EH (cell line): ENCODE measurements at regions not wholly inside any gene's neighbourhood (a gene's known extent, or its start where the extent isn't known, plus 50 kb on each side); places are given as distances from the start of the nearest gene placed in this dataset.
A peak's percentile ranks its signal among the peaks of the same experiment; 100 is the strongest.

Experiments used
- DNase-seq: peaks from one replicate; pipeline ENCODE4 v3.0.0-alpha.2; 2015; ENCODE audit warnings: low read depth

DNA sequence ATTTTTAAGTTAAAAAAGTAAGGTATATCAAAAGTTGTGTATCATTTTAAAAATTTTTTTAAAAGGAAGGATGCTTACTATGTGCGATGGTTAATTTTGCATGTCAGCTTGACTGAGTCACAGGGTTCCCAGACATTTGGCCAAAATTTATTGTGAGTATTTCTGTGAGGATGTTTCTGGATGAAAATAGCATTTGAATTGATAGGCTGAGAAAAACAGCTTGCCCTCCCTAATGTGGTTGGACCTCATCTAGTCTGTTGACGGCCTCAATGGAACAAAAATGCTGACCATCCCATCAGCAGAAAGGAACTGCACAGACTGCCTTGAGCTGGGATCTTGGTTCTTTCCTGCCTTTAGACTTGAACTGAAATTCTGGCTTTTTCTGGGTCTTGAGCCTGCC, 724.5 kb downstream of the NCAM2 start:
- DNase-seq: peak; percentile 76

DNA sequence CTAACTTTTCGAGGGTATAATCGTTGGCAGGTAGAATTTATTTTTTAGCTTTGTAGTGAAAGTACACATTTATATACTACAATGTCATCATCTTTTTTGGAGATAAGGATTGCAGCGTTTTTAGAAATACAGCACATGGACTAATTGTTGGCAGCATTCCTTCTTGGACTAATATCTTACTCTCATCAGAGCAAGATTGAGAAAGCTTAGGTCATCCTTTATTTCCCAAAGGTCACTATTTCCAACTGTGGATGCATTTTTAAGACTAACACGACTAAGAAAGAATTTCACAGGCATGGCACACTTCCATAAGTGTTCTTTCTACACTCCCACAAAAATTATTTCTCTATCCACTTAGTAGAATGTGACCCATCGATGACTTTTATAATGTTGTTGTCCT, 732.3 kb downstream of the NCAM2 start:
- peak; percentile 57 for DNase-seq

DNA sequence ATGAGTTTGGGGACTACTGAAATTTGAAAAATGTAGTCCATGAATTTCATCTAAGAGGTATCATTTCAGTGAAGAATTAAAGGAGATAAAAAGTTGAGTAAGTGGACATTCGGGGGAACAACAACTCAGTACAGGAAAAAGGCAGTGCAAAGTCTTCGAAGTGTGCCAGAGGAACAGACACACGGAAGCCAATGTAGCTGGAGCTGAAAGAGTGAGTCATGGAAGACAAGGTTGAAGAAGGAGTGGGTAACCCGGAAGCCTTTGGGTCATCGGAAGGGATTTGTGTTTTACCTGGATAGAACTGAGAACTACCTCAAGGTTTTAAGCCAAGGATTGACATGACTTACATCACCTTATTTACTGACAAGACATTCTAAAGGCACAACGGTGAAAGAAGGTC, 733.4 kb downstream of the NCAM2 start:
- DNase-seq: no peak

DNA sequence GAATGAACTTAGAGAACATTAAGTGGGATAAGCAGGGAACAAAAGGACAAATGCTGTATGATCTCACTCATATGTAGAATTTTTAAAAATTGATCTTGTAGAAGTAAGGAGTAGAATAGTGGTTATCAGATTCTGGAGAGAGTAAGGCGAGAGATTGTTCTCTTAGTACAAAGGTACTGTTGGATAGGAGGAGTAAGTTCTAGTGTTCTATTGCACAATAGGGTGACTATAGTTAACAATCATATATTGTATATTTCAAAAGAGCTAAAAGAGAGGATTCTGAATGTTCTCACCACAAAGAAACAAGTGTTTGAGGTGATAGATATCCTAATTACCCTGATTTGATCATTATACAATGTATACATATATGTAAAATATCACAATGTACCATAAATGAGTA, 735.9 kb downstream of the NCAM2 start:
- DNase-seq: no peak

DNA sequence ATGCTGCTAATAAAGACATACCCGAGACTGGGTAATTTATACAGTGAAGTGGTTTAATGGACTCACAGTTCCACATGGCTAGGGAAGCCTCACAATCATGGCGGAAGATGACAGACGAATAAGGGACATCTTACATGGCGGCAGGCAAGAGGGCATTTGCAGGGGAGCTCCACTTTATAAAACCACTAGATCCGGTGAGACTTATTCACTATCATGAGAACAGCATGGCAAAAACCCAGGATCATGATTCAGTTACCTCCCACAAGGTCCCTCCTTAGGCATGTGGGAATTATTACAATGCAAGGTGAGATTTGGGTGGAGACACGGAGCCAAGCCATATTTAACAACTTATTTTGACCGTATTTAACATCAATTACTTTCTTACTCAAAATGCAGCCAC, 739.0 kb downstream of the NCAM2 start:
- no peak for DNase-seq

DNA sequence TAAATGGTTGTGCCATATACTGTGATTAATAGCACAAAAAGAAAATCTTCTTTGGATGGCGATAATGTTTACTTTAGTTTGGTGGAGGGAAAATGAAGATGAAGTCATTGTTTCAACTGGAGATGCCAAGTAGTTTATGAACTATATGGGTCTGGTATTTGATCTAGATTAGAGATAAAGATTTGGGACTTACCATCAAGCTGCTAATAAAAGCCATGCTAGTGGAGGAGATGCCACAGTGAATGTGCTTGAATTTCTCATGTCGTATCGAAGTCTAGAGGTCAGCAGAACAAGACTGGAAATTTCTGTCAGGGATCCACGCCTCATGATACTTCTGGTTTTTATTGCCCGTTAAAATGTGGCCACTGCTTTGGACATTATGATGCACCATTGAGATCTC, 742.0 kb downstream of the NCAM2 start:
- peak; percentile 78 for DNase-seq

DNA sequence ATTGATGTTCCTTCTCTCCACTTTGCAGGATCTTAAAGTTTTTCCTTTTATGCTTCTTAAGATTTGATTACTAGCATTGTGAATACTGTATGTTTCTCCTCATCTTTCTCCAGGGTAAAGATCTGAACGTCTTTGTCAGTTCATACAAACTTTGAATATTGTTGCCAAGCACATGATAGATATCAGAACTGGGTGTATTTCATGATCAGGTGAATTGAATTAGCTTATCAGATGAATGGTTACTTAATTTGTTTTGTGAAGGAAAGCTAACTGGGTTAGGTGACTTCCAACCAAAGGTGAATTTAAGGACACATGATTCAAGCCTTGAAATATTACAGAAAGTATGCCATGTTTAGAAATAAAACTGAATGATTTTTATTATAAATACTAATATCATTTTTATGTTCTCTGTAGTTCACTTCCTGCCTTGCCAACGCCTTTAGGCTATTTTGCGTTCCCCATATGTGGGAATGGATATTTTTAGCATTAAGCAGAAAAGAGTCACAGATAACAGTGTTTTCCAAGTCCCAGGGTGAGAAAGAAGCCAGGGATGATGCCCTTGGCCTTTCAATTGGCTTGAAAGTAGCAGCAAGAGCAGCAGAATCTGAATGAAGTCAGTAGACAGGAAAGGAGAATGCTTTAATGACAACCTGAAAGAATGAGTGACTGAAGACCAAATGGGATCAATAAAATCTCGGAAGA, 752.1 kb downstream of the NCAM2 start:
- DNase-seq: peak; percentile 13

DNA sequence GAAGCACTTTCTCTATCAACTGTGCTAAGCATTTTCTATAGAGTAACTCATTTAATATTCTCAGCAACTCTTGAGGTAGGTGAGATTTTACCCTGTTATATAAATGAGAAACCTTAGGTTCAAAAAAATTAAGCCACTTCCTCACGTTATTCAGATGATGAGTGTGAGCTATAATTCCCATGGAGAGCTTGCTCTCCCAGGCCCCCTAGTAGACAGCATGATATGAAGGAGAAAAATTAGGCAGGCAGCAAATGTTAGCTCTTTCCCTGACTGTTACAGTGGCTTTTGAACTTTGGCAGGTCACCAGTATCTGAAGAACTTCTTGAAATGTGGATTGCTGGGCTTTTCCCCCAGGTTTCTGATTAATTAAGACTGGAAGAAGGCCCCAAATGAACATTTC, 753.1 kb downstream of the NCAM2 start:
- DNase-seq: no peak

DNA sequence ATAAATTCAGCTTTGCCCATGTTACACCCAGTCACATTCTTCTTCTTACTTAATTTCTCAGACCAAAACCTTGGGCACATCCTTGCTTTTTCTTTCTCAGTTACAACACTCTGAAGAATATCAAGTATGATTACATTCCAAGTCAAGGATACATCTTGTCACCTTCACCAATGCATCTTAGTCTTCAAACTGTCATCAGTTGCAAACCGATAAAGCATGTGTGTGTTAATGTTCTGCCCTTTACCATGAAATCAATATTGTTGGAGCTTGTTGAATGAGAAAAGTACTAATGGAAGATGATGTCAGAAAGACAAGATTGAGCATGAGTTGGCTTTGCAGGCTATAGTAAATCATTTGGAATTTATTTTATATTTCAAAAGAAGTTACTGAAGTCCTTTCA, 764.6 kb downstream of the NCAM2 start:
- no peak for DNase-seq

DNA sequence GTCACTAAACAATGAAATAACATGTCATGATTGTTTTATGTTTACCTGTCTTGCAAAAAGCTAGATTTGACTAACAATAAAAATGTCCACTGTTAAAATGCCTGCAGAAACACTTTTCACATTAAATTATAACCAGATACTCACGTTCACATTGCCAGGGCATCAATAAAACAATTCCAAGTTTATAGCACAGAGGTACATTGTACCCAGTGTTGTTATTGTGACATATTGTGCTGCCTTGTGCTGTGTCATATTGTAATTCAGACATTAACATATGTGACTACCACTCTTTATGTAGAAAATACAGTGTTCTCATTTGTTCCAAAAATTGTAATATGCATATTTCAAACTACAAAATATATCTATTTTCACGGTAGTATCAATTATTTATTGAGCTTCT, 766.1 kb downstream of the NCAM2 start:
- no peak for DNase-seq

DNA sequence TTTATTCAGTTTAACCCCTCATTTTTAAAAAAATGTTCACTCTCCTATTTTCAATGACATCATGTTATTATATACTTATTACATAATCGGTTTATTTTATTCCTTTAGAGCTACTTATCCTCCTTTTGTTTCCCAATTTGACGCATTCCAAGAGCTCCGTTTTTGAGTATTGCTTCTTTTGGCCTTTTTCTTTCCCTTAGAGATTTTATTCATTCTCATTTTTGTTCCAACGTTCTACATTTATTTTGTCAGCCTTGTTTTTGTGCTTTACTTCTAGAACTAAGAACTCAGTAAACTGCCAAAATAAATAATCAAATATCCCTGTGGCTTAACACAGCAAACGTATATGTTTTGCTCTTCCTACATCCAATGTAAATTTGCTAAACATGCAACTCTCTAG, 769.1 kb downstream of the NCAM2 start:
- no peak for DNase-seq

DNA sequence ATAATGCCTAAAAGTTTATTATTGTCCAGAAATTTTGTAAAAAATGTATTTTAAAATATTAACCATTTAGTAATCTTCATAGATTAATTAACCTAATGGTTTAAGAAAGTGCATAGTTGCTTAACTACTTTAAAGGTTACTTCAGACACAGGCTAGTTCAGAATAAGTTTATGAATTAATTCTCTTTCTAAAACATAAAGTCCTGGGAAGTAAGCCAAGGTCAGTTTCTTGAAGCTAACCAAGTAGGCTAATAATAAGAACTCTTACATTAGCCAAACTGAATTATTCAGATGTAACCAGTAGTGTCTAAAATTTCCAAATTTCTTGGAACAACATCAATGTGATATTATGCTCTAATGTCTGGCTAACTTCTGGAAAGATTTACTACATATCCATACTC, 790.4 kb downstream of the NCAM2 start:
- DNase-seq: no peak

DNA sequence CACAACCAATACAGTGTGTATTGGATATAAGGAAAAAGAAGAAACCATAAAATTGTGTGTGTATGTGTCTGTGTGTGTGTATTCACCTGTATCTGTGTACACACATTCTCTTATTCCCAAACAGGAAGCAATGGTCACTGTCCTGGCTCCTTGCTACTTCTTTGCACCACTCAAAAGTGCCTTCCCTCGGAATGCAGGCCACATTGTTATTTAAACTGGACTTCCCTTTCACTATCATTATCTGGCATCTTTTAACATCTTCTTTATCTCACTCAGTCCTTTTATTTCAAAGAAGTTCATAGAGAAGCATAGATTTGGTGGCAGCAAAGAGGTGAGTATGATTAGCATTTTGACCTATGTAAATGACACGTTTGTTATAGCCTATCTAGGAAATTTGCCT, 803.7 kb downstream of the NCAM2 start:
- no peak for DNase-seq

DNA sequence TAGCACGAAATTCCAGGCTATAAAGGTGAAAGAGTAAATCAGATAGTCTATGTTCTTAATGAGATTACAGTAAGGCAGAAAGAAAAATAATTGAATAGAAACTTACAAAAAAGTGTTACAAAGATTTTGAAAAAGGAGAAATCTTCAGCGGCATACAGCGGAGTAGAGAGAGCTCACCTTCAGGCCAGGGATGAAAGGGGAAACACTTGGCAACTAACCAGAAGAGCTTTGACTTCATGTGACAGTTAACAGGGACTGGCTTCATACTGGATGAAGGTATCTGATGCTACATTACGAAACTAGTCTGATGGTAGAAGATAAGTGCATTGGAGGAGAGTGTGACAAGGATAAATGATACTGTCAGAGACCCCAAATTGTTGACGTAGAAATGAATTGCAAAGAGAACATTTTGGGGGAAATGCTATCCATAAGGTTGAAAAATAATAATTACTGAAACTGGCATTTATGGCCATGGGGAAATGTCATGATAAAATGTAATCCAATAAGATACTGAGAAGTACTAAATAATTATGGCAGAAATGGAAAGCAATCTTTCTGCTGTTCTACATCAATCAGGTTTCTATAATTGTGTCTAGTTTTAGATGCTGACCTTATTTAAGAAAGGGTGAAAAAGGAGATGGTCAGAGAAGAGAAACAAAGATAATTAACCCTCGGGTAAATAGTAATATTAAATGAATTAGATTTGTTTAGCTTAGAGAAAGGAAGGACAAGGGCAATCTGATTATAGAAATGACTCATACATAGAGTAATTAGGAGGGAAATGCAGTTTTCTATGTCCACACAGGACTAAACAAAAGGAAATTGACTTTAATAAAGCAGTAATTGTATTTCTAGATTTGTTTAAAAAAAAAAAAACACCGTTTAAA, 808.7 kb downstream of the NCAM2 start:
- DNase-seq: peak; percentile 1

DNA sequence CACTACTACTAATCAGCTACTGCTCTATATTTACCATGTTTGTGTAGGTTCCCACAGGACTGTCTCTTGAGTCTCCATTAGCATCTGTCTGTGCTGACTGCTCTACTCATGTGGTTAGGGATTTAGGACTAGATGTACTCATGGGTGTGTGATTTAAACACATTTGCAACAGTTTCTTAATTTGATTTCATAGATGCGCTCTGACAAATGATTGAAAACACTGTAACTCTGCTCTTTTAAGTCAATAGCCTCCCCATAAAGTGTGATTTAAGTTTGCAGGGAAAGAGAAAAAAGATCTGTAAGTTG, 809.3 kb downstream of the NCAM2 start:
- DNase-seq: no peak

DNA sequence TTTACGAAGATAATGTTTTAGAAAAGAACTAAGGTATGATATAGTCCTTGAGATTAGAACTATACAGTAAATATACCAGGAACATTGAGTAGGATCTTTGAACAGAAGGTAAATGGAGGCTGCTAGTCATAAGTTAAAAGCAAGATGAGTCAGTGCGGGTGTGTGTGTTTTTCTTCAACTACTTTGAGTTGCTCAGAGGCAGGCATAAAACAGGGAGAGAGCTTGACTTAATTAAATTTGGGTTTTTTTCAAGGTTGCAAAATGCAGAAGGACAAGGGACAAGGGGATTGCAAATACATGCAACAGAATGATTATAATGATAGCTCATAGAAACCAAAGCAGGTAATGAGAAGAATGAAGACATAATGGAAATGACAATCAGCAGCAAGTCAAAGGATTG, 815.1 kb downstream of the NCAM2 start:
- no peak for DNase-seq

DNA sequence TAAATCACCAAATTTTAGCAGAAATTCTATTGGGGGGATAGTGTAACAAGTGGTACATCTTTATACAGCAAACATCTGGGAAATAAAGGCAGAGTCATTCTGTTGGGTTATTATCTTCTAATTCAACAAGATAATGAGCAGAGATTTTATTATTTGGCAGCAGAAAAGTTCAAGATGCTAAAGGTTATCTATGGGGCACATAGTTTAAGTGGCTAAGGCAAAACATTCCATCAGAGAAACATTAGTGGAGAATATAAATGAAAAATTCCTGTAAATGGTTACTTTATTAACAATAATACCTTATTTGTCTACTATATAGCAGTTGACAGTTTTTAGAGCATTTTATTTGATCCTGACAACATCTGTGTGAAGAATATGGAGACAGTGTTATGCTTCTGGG, 815.7 kb downstream of the NCAM2 start:
- DNase-seq: no peak

DNA sequence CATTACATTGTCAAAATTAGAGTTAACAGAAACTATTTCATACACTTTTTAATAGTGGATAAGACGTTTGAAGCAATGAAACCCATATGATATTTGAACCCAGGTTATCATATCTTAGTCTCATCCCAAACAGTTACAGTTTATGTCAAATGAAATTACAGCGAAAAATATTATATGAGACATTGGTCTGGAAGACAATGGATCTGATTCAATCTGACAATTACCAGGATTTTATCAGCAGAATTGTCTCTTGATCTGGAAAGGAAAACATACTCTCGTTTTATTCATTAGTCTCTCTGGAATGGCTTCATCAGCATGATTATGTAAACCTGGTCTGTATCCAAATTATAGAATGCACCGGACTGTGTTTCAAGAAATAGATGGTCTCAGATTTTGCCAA, 818.6 kb downstream of the NCAM2 start:
- no peak for DNase-seq

DNA sequence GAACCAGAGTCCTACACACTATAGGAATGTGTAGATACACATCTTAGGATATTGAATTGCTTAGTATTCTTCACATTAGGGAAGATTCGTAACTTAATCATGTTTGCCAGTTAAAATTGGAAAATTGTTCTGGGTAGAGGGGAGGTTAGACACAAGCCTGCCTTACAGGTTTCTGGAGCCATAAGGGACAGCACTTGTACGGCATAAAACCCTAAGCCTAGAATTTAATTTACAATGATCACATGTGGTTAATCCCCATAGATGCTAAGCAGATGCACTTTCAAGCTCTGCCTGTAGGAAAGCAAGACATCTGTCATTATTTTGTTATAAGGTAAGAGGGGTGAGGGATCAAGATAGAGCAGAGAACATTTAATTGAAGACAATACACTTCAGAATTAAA, 820.7 kb downstream of the NCAM2 start:
- no peak for DNase-seq

DNA sequence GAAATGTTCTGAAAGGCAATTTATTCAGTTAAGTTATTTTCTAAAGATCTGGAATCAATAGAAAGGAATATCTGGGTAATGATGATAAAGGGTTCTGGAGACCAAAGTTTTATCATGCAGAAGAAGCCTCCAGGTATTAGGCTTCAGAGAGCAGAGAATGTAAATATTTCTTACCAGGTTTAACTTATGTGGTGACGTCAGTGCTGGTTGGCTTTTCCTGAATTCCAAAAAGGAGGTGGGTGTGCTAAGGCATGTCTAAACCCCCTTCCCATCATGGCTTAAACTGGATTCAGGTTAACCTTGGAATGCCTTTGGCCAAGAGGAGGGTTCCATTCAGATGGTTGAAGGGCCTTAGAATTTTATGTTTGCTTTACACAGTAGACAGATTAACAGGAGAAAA, 829.9 kb downstream of the NCAM2 start:
- no peak for DNase-seq

DNA sequence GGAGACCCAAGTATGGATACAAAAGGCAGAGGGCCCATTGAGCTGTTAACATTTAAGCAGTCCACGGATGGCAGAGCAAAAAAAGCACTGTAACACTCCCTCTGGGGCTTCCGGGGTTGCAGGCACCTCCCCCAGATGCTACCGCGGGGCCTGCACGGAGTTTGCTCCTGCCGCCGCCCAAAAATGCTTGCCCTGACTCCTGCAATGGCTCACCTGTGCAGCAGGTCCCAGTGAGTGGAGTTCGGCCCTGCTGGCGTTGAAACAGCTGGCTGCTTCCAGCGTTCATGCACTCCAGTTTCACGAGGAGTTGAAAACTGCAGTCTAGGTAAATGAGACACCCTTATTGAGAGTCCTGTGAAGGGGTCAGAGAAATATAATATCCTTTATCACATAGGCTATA, 832.8 kb downstream of the NCAM2 start:
- no peak for DNase-seq

DNA sequence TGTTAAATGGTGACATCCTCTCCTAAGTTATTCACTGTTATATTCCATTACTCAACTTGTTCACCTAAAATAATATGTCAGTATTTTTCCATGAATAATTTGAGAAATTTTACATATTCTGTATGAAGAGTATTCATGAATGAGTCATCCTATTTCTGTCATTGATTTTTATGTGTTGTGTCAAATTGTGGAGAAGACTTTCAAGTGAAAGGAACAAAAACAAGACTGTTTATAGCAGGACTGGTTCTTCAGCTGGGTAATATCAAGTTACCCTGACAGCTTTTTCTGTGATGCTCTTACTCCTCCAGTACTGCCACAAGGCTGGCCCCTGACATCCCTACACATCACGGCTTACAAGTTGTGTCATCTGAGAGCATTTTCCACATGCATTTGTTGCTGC, 847.7 kb downstream of the NCAM2 start:
- DNase-seq: no peak

DNA sequence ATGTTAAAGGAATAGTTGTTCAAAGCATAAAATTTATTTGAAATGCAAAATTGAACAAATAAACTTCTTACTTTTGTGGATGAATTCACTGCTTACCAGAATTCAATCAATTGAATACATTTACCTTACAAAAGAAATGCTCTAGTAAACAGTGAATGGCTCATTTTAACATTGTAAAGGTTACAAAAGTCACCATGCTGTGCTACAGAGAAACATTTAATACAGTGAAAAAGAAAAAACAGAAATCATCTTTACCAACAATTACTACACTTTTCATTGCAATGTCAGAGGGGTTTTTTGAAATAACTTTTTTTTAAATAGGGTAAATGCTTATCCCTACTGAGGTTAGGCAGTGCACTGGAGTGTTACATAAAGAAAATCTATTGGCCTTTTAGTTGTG, 853.0 kb downstream of the NCAM2 start:
- no peak for DNase-seq

DNA sequence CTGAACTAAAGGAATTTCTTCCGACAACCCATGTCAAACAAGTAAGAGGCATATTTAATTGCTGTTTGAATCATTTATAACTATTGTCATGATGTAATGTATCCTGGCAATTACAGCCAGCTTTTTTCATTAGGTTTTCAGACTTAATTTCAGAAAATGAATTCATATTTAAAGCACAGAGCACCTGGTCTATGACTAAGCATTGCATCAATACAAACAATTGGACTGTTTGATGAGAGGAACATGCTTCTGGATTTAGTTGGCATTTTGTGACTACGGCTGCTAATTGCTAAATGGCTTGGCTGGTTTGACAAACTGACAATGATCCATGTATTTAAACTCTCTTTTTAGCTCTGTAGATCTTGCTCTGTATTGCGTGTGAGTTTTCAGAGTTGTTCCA, 853.4 kb downstream of the NCAM2 start:
- no peak for DNase-seq
